ENCODE measurements at regions not wholly inside any gene's neighbourhood (a gene's known extent, or its start where the extent isn't known, plus 50 kb on each side); places are given as distances from the start of the nearest gene placed in this dataset.

- TF ChIP-seq RARG (CRISPR knock-in tag; IDR thresholded peaks at IDR 0.05; ENCODE audit: low read depth) (no peak), ZMYM3 (CRISPR knock-in tag; IDR thresholded peaks at IDR 0.05) (no peak), NR3C1 (CRISPR knock-in tag; IDR thresholded peaks at IDR 0.05) (no peak), NCOR1 (IDR thresholded peaks at IDR 0.05; ENCODE audit: borderline replicate concordance, low read length) (no peak), ZNF343 (CRISPR knock-in tag; IDR thresholded peaks at IDR 0.05) (no peak), E2F2 (CRISPR knock-in tag; IDR thresholded peaks at IDR 0.05; ENCODE audit: borderline replicate concordance) (no peak), NFE2 (CRISPR knock-in tag; IDR thresholded peaks at IDR 0.05) (no peak)
These were observed 85.6 kb upstream of the TTC14 start (continued) for GRCh38 chr3:180516368-180516767.

- Histone ChIP-seq H3K9ac (ENCODE audit: insufficient read depth, low read depth, low read length) (no peak overlapping the region), H3K4me3 (replicated peaks in 1 of 3; ENCODE audit: insufficient read depth in 1 of 3, low read depth in 2 of 3, low read length in 3 of 3) (no peak overlapping the region), H4K20me1 (ENCODE audit: insufficient read depth, low read length) (no peaks in the 10 kb centered on the region), H3K79me2 (ENCODE audit: insufficient read depth, low read length) (no peaks in the 10 kb centered on the region), H2AFZ (ENCODE audit: low read length) (no peak overlapping the region), H3K36me3 (replicated peaks in 1 of 2; ENCODE audit: control insufficient read depth in 1 of 2, insufficient read depth in 2 of 2, low read length in 2 of 2) (no peaks in the 10 kb centered on the region), H3K9me3 (ENCODE audit: low read length) (no peaks in the 10 kb centered on the region), H3K27me3 (ENCODE audit: control insufficient read depth in 1 of 2, insufficient read depth in 2 of 2, low read length in 2 of 2) (no peaks in the 10 kb centered on the region), H3K27ac (ENCODE audit: extremely low read length, insufficient read depth, low read length) (no peak overlapping the region), H3K4me2 (ENCODE audit: low read depth, low read length) (no peak overlapping the region), H3K4me1 (ENCODE audit: insufficient read depth, low read length) (no peaks in the 10 kb centered on the region)
- no TSS peak for BruUV-seq (replicated peaks)
- TF ChIP-seq ZSCAN25 (CRISPR knock-in tag; IDR thresholded peaks at IDR 0.05) (no peak), MXD4 (CRISPR knock-in tag; IDR thresholded peaks at IDR 0.05) (no peak), NFIB (CRISPR knock-in tag; IDR thresholded peaks at IDR 0.05; ENCODE audit: borderline replicate concordance) (no peak)
- DNase-seq (ENCODE audit: low spot score) (no peak), FAIRE-seq (no peak), ATAC-seq (no peak)
- ChIA-PET POLR2A (no interaction called here), CTCF (ENCODE audit: low intra/inter-chr PET ratio, low total read pairs) (no interaction called here)
- intact Hi-C loops (cut with micrococcal nuclease; ENCODE audit: unreplicated experiment), result no loop called here
- in situ Hi-C loops (cut with HindIII; ENCODE audit: extremely low pct_ligation_motif_present, low pct_unique_long_range_greater_than_20kb), result no loop called here
- WGBS (ENCODE audit: low lambda C conversion rate), result 5% methylated on average over 3 of the region's 3 CpGs
These were observed 78.9 kb upstream of the TTC14 start for GRCh38 chr3:180523040-180523439.
